Loucy (cell line): ENCODE measurements at regions not wholly inside any gene's neighbourhood (a gene's known extent, or its start where the extent isn't known, plus 50 kb on each side); places are given as distances from the start of the nearest gene placed in this dataset.

Experiments
- H2AFZ ChIP-seq: fragments of 200-600 bp; sonication (generic); 2 replicates; pipeline ENCODE4 v1.6.0; 2016; ENCODE audit warnings: antibody characterized with exemption, mild to moderate bottlenecking, low read length, moderate library complexity
- H3F3A ChIP-seq: fragments of 200-600 bp; 2 replicates; pipeline ENCODE4 v1.6.0; 2016; ENCODE audit warnings: antibody characterized with exemption, low read depth, mild to moderate bottlenecking
- H3K27me3 ChIP-seq: fragments of 200-600 bp; sonication (generic); 2 replicates; pipeline ENCODE4 v1.6.1; 2014; ENCODE audit warnings: low read length, mild to moderate bottlenecking; ENCODE audit not compliant: insufficient read depth, poor library complexity, severe bottlenecking
- H3K36me3 ChIP-seq: fragments of 200-600 bp; sonication (generic); 2 replicates; pipeline ENCODE4 v1.6.1; 2016; ENCODE audit warnings: low read length; ENCODE audit not compliant: insufficient read depth
- H3K4me1 ChIP-seq: fragments of 200-600 bp; sonication (generic); 2 replicates; pipeline ENCODE4 v1.5.1; 2014; ENCODE audit warnings: low read length, mild to moderate bottlenecking; ENCODE audit not compliant: insufficient read depth, poor library complexity, severe bottlenecking
- H3K4me2 ChIP-seq: fragments of 200-600 bp; sonication (generic); 2 replicates; pipeline ENCODE4 v1.6.0; 2014; ENCODE audit warnings: antibody characterized with exemption, low read length, low read depth, mild to moderate bottlenecking; ENCODE audit not compliant: poor library complexity, severe bottlenecking
- H3K4me3 ChIP-seq: fragments of 200-600 bp; sonication (generic); 2 replicates; pipeline ENCODE4 v1.5.1; 2014; ENCODE audit warnings: low read length, mild to moderate bottlenecking, mixed read lengths; ENCODE audit not compliant: poor library complexity, severe bottlenecking
- H3K79me2 ChIP-seq: fragments of 200-600 bp; sonication (generic); 2 replicates; pipeline ENCODE4 v1.6.1; 2014; ENCODE audit warnings: low read length; ENCODE audit not compliant: insufficient read depth
- H3K9ac ChIP-seq: fragments of 200-600 bp; sonication (generic); 2 replicates; pipeline ENCODE4 v1.6.0; 2014; ENCODE audit warnings: mild to moderate bottlenecking, low read depth, low read length, moderate library complexity; ENCODE audit not compliant: poor library complexity, severe bottlenecking
- H3K9me2 ChIP-seq: fragments of 200-600 bp; sonication (generic); replicated peaks from 2 replicates; pipeline ENCODE4 v1.6.1; 2016; ENCODE audit warnings: low read depth, low read length, mixed read lengths
- H3K9me3 ChIP-seq: fragments of 200-600 bp; sonication (generic); 2 replicates; pipeline ENCODE4 v1.6.1; 2014; ENCODE audit warnings: mild to moderate bottlenecking, antibody characterized with exemption, low read length, low read depth; ENCODE audit not compliant: insufficient read depth
- H4K20me1 ChIP-seq: fragments of 200-600 bp; sonication (generic); 2 replicates; pipeline ENCODE4 v1.6.0; 2014; ENCODE audit warnings: antibody characterized with exemption, low read length, mild to moderate bottlenecking; ENCODE audit not compliant: insufficient read depth, poor library complexity, severe bottlenecking
- CTCF ChIP-seq: fragments of 200-600 bp; sonication (generic); conservative IDR thresholded peaks from 2 replicates; pipeline ENCODE4 v1.5.1; 2014; ENCODE audit warnings: mild to moderate bottlenecking, antibody characterized with exemption, low read length
- EZH2phosphoT487 ChIP-seq: fragments of 200-600 bp; IDR thresholded peaks from 2 replicates; pipeline ENCODE4 v1.6.1; 2018; ENCODE audit warnings: antibody characterized with exemption, mild to moderate bottlenecking, moderate library complexity, borderline replicate concordance

DNA sequence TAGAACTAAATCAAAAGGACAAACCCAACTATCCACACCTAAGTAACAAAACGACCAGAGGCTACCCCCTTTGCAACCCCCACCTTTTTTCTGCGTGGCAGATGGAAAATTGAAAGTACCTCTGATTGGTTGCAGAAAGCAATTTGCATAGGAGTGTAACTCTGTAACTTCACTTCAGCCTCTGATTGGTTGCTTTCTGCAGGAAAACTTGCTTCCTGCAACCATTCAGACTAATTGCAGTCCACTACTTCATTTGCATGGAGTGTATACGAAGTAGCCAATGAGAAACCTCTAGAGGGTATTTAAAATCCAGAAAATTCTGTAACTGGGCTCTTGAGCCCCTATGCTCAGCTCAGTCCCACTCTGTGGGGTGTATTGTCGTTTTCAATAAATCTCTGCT is 129.1 kb upstream of the OLIG3 start:
- Histone ChIP-seq H3K27me3 (peaks cover 11% of the 10 kb centered on the region), H3K79me2 (no peaks in the 10 kb centered on the region), H3K9me2 (no peaks in the 10 kb centered on the region), H3K4me2 (no peak overlapping the region), H4K20me1 (no peaks in the 10 kb centered on the region), H3K4me1 (no peaks in the 10 kb centered on the region), H3K9me3 (no peaks in the 10 kb centered on the region), H3K9ac (no peak overlapping the region), H3K4me3 (no peak overlapping the region), H3K36me3 (no peaks in the 10 kb centered on the region), H3F3A (no peaks in the 10 kb centered on the region), H2AFZ (no peak overlapping the region)
- TF ChIP-seq EZH2phosphoT487: no peak
- TF ChIP-seq CTCF: no peak

DNA sequence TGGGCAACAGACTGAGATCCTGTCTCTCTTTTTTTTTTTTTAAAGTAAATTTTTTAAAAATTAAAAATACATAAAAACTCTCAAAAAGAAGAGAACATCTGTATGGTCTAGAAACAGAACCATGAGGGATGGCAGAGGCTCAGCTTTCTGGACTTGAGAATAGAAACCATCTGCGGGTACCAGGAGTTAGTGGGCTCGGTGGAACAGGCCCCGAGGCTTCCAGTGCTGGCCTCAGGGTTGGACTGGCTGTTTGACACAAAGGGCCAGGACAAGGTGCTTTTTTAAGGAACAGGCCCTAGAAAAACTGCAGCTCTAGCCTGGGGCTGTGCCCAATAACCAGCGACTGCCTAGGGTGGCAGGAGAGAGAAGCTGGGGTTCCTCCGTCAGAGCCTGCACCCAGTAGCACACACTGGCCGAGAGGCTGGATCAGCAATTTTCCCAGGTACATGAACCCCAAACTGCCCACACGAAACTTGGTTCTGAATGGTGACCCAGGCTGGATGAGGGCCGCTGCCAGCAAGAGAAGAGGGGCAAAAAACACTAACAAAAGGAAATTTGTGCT is 131.0 kb upstream of the OLIG3 start:
- no peaks in the 10 kb centered on the region for H4K20me1 ChIP-seq
- no peaks in the 10 kb centered on the region for H3K9me3 ChIP-seq
- no peaks in the 10 kb centered on the region for H3K4me1 ChIP-seq
- H3K79me2 ChIP-seq: no peaks in the 10 kb centered on the region
- TF ChIP-seq CTCF (no peak), EZH2phosphoT487 (no peak)
- H3K4me2 ChIP-seq: no peak overlapping the region
- H2AFZ ChIP-seq: no peak overlapping the region
- peaks cover 4% of the 10 kb centered on the region for H3K27me3 ChIP-seq
- H3K4me3 ChIP-seq: no peak overlapping the region
- no peaks in the 10 kb centered on the region for H3K36me3 ChIP-seq
- no peaks in the 10 kb centered on the region for H3F3A ChIP-seq
- no peaks in the 10 kb centered on the region for H3K9me2 ChIP-seq
- H3K9ac ChIP-seq: no peak overlapping the region

DNA sequence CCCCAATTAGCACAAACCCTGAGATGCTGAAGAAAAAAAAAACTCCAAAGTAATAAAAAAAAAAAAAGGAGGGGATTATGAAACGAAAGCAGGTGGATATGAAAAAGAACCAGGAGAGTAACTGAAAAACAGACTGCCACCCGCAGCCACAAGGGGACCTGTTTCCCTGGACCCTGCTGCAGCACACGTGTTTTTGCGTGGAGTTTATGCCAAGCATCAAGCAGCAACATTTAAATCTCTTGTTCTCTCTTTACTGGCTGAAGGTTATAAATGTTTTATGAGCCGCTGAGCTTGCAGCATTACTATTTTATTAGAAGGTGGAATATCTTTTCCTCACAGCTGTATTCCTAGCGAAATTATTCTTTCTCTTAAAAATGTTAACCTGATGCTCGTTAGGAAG is 131.6 kb upstream of the OLIG3 start:
- Histone ChIP-seq H3K9me3 (no peaks in the 10 kb centered on the region), H3K36me3 (no peaks in the 10 kb centered on the region), H3K4me2 (no peak overlapping the region), H3K9me2 (no peaks in the 10 kb centered on the region), H3F3A (no peaks in the 10 kb centered on the region), H3K4me1 (no peaks in the 10 kb centered on the region), H3K4me3 (no peak overlapping the region), H2AFZ (0 out of 2 replicates have a peak overlapping the region, but pooled peaks have one; percentile 28), H3K79me2 (no peaks in the 10 kb centered on the region), H3K9ac (no peak overlapping the region), H4K20me1 (no peaks in the 10 kb centered on the region), H3K27me3 (peaks cover 4% of the 10 kb centered on the region)
- TF ChIP-seq EZH2phosphoT487 (no peak), CTCF (peak; percentile 45)
